Activated CD4-positive, alpha-beta memory T cell treated with anti-CD3 and anti-CD28 coated beads for 36 hours (primary cell): ENCODE measurements at regions not wholly inside any gene's neighbourhood (a gene's known extent, or its start where the extent isn't known, plus 50 kb on each side); places are given as distances from the start of the nearest gene placed in this dataset.

Experiments used
- CTCF ChIA-PET: fragments of 350-600 bp; sonication (Branson Sonifier 250); formaldehyde crosslinking; loops from one replicate; lab custom pipeline; 2021; ENCODE audit warnings: antibody characterized with exemption, inconsistent platforms; lab: Charles Lee
- POLR2A ChIA-PET: fragments of 350-600 bp; sonication (Branson Sonifier 250); formaldehyde crosslinking; loops from one replicate; lab custom pipeline; 2021; ENCODE audit warnings: antibody characterized with exemption; lab: Charles Lee
- DNase-seq: peaks from one replicate; pipeline ENCODE4 v3.0.0-alpha.2; 2020
- H3K27ac Mint-ChIP-seq: one replicate; pipeline ENCODE4 v1.8.0; 2021; ENCODE audit warnings: mixed read lengths
- H3K27me3 Mint-ChIP-seq: one replicate; pipeline ENCODE4 v1.8.0; 2021; ENCODE audit warnings: mixed read lengths
- H3K36me3 Mint-ChIP-seq: one replicate; pipeline ENCODE4 v1.8.0; 2021; ENCODE audit warnings: mixed read lengths
- H3K4me1 Mint-ChIP-seq: one replicate; pipeline ENCODE4 v1.8.0; 2021; ENCODE audit warnings: low read depth, mixed read lengths
- H3K4me3 Mint-ChIP-seq: one replicate; pipeline ENCODE4 v1.8.0; 2021; ENCODE audit warnings: mild to moderate bottlenecking, mixed read lengths
- H3K9me3 Mint-ChIP-seq: one replicate; pipeline ENCODE4 v1.8.0; 2021; ENCODE audit warnings: mixed read lengths
- intact Hi-C: fragments of 100-400 bp; cut with micrococcal nuclease; formaldehyde crosslinking; loops from one replicate; pipeline ENCODE4 v1.15.1; 2023

DNA sequence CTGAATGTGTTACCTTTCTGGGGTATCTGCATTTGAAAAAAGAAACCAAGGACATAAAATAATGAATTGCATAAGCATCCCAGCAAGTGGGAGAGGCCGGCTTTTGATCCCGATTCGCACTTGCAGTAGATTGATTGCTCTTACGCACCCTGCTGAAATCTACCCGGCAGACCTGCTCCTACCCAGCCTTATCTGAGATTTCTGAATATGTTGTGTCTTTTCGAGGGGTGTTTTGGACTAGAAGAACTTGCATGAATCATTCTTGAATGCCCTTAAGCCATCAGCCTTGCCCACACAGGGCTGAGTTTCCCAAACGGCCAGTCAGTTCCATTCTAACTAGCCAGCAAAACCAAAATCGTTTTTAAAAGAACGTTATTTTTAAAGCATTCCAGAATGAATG is 174.4 kb upstream of the BCOR start:
- Mint-ChIP-seq H3K27ac (no peak overlapping the region), H3K4me3 (no peak overlapping the region), H3K4me1 (no peaks in the 10 kb centered on the region), H3K9me3 (peaks cover 9% of the 10 kb centered on the region), H3K27me3 (no peaks in the 10 kb centered on the region), H3K36me3 (no peaks in the 10 kb centered on the region)
- CTCF ChIA-PET, result no interaction called here
- no peak for DNase-seq
- intact Hi-C loops, result no loop called here
- POLR2A ChIA-PET, result no interaction called here

DNA sequence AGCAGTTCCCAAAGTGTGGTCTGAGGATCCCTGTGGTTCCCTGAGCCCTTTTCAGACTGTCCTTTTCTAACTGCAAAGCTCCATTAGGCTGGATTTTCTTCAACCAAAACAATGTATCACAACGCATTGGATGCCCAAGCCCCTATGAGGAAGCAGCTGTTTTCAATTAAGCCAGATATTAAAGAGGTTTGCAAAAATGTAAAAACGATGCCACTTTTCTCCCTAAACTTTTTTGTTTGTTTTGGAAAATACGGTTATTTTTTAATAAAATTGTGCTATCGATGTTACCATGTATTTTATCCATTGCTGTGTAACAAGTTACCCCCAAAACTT is 170.4 kb upstream of the BCOR start:
- no peaks in the 10 kb centered on the region for H3K36me3 Mint-ChIP-seq
- ChIA-PET CTCF (interaction anchor here (1.0 kb wide), 1 partner anchor 29 kb away, joined by 3 read pairs; no protein-coding TSS in a partner anchor), POLR2A (no interaction called here)
- H3K27me3 Mint-ChIP-seq, result no peaks in the 10 kb centered on the region
- H3K4me1 Mint-ChIP-seq, result no peaks in the 10 kb centered on the region
- no peak overlapping the region for H3K27ac Mint-ChIP-seq
- H3K9me3 Mint-ChIP-seq, result no peaks in the 10 kb centered on the region
- no peak for DNase-seq
- no peak overlapping the region for H3K4me3 Mint-ChIP-seq
- intact Hi-C loops, result loop anchor here (5.0 kb wide), 2 partner anchors 96 to 116 kb away; no protein-coding TSS in a partner anchor

DNA sequence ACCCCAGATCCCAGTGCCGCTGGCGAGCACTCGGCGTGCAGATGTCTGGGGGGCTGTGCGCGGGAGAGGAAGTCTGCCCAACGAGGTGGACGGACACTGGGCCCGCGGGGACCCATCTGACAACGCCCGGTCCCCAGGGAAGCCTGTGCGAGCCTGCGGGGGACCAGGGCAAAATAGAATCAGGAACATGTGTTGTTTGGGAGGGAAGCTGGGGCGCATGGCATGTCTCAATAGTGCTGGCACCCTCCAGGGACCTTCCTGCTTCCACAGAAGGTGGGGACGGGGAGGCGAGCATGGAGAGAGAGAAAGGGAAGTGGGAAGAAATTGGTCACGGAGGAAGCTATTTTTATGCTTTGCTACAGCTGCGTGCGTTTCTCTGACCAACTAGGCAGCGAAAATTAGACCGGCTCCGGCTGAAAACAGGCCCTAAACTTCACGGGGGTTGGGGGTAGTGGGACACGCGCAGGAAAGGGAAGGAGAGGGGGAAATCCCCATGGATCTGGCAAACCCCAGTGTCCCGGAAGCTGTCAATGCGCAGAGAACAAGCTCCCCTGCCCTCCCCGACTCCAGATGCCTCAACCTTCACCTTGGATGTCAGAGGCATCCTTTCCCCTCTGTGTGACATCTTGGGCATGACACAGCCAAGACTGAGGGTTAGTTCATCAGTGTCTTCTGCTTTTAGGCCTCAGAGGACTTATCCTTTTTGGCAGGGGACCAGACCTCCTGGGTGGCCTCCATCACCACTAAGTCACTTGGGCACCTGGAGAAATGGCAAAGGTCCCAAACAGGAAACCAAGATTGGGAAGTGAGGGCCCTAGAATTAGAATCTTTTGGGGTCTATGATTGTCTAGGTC is 169.8 kb upstream of the BCOR start:
- Mint-ChIP-seq H3K36me3 (no peaks in the 10 kb centered on the region), H3K4me3 (peak overlapping the region; percentile 70), H3K4me1 (no peaks in the 10 kb centered on the region), H3K27ac (no peak overlapping the region), H3K27me3 (no peaks in the 10 kb centered on the region), H3K9me3 (no peaks in the 10 kb centered on the region)
- intact Hi-C loops, result loop anchor here (1.0 to 5.0 kb wide), 4 partner anchors 95 to 537 kb away; no protein-coding TSS in a partner anchor
- DNase-seq, result no peak
- POLR2A ChIA-PET, result no interaction called here
- CTCF ChIA-PET, result interaction anchor here (1.0 to 1.4 kb wide), 5 partner anchors 29 to 407 kb away, joined by 3 to 4 read pairs (median 3); no protein-coding TSS in a partner anchor

GRCh38 chrX:40266490-40267333 is 169.0 kb upstream of the BCOR start:
- ChIA-PET CTCF (interaction anchor here (1.1 to 1.4 kb wide), 5 partner anchors 138 to 450 kb away, joined by 3 to 4 read pairs (median 3); no protein-coding TSS in a partner anchor), POLR2A (no interaction called here)
- H3K27ac Mint-ChIP-seq, result no peak overlapping the region
- H3K4me3 Mint-ChIP-seq, result peak overlapping the region; percentile 70
- H3K36me3 Mint-ChIP-seq, result no peaks in the 10 kb centered on the region
- intact Hi-C loops, result loop anchor here (1.0 to 5.0 kb wide), 4 partner anchors 94 to 536 kb away; no protein-coding TSS in a partner anchor
- no peaks in the 10 kb centered on the region for H3K27me3 Mint-ChIP-seq
- no peaks in the 10 kb centered on the region for H3K9me3 Mint-ChIP-seq
- peak; percentile 70 for DNase-seq
- no peaks in the 10 kb centered on the region for H3K4me1 Mint-ChIP-seq

DNA sequence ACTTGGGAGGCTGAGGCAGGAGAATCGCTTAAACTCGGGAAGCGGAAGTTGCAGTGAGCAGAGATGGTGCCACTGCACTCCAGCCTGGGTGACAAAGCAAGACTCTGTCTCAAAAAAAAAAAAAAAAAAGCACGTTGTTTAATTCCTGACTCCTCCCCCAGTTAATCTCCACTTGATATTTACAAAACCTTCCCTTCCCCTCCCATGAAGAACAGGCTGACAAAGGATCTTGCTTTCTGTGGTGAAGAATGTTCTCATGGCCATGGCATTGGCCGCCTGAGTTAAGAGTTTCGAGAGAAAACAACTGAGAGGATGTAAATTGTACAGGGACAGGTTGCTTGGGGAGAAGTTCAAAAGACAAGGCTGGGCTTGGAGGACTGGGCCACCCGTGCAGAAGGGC is 168.2 kb upstream of the BCOR start:
- intact Hi-C loops, result loop anchor here (2.0 to 5.0 kb wide), 3 partner anchors 94 to 535 kb away; no protein-coding TSS in a partner anchor
- no peaks in the 10 kb centered on the region for H3K9me3 Mint-ChIP-seq
- H3K4me1 Mint-ChIP-seq, result no peaks in the 10 kb centered on the region
- H3K36me3 Mint-ChIP-seq, result no peaks in the 10 kb centered on the region
- H3K27me3 Mint-ChIP-seq, result no peaks in the 10 kb centered on the region
- POLR2A ChIA-PET, result no interaction called here
- DNase-seq, result no peak
- H3K4me3 Mint-ChIP-seq, result no peak overlapping the region
- CTCF ChIA-PET, result interaction anchor here (1.2 kb wide), 1 partner anchor 449 kb away, joined by 3 read pairs; no protein-coding TSS in a partner anchor
- H3K27ac Mint-ChIP-seq, result no peak overlapping the region

- H3K9me3 Mint-ChIP-seq, result no peaks in the 10 kb centered on the region
- no peaks in the 10 kb centered on the region for H3K27me3 Mint-ChIP-seq
- DNase-seq, result no peak
- ChIA-PET CTCF (no interaction called here), POLR2A (no interaction called here)
- no peak overlapping the region for H3K27ac Mint-ChIP-seq
- no peaks in the 10 kb centered on the region for H3K36me3 Mint-ChIP-seq
- H3K4me3 Mint-ChIP-seq, result no peak overlapping the region
- intact Hi-C loops, result no loop called here
- no peaks in the 10 kb centered on the region for H3K4me1 Mint-ChIP-seq
Observed at GRCh38 chrX:40263014-40263560, 165.3 kb upstream of the BCOR start.

GRCh38 chrX:40262157-40263013 is 164.6 kb upstream of the BCOR start:
- DNase-seq, result no peak
- Mint-ChIP-seq H3K36me3 (no peaks in the 10 kb centered on the region), H3K27me3 (no peaks in the 10 kb centered on the region), H3K4me1 (no peaks in the 10 kb centered on the region), H3K4me3 (no peak overlapping the region), H3K27ac (no peak overlapping the region), H3K9me3 (no peaks in the 10 kb centered on the region)
- intact Hi-C loops, result no loop called here
- ChIA-PET CTCF (no interaction called here), POLR2A (no interaction called here)

DNA sequence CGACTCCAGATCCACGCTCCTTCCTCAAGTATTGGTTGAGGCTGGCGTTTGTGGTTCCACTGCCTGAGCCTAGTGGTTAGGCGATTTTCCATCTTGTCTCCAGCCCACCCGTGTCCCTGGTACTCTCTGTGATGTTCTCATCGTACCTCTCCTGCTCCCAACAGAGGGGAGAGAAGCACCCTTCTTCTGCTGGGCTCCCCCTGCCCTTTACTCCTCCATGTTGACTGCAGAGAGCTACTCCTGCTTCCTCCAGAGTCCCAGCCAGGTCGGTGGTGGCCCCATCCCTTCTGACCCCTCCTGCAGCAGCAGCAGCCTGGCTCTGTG is 164.0 kb upstream of the BCOR start:
- ChIA-PET POLR2A (no interaction called here), CTCF (no interaction called here)
- no peaks in the 10 kb centered on the region for H3K4me1 Mint-ChIP-seq
- no peaks in the 10 kb centered on the region for H3K36me3 Mint-ChIP-seq
- intact Hi-C loops, result no loop called here
- no peak overlapping the region for H3K27ac Mint-ChIP-seq
- no peaks in the 10 kb centered on the region for H3K9me3 Mint-ChIP-seq
- H3K4me3 Mint-ChIP-seq, result no peak overlapping the region
- H3K27me3 Mint-ChIP-seq, result no peaks in the 10 kb centered on the region
- DNase-seq, result no peak

DNA sequence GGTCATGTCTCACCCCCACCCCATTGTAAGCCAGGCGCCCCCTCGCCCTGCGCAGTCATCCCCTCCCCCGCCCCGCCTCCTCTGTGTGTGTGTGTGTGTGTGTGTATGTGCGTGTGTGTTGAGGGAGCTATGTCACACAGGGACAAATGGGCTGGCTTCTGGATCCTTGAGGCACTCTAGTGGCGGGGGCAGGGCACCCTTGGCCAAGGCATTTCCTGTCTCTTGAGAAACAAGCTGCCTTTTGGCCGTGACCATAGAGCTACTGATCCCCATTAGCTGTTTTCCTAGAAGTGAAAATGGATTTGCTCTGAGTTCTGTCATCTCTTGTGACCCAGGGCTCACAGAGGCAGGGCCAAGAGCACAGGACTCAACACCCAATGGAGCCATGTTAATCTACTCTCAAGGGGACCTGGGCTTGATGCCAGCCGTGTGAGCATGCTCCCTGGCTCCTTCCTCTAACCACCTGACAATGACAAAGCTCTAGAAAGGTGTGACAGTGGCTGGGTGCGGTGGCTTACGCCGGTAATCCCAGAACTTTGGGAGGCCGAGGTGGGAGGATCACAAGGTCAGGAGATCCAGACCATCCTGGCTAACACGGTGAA is 162.5 kb upstream of the BCOR start:
- ChIA-PET CTCF (interaction anchor here (0.6 kb wide), 1 partner anchor 512 kb away, joined by 3 read pairs; no protein-coding TSS in a partner anchor), POLR2A (interaction anchor here (0.6 kb wide), 1 partner anchor 24 kb away, joined by 4 read pairs; no protein-coding TSS in a partner anchor)
- no peaks in the 10 kb centered on the region for H3K27me3 Mint-ChIP-seq
- intact Hi-C loops, result no loop called here
- no peak for DNase-seq
- H3K9me3 Mint-ChIP-seq, result no peaks in the 10 kb centered on the region
- no peak overlapping the region for H3K4me3 Mint-ChIP-seq
- H3K4me1 Mint-ChIP-seq, result no peaks in the 10 kb centered on the region
- no peaks in the 10 kb centered on the region for H3K36me3 Mint-ChIP-seq
- H3K27ac Mint-ChIP-seq, result no peak overlapping the region

GRCh38 chrX:40258909-40259308 is 161.2 kb upstream of the BCOR start:
- Mint-ChIP-seq H3K4me1 (no peaks in the 10 kb centered on the region), H3K9me3 (no peaks in the 10 kb centered on the region), H3K27me3 (no peaks in the 10 kb centered on the region), H3K4me3 (no peak overlapping the region), H3K27ac (no peak overlapping the region), H3K36me3 (no peaks in the 10 kb centered on the region)
- POLR2A ChIA-PET, result no interaction called here
- DNase-seq, result no peak
- intact Hi-C loops, result no loop called here
- CTCF ChIA-PET, result no interaction called here

GRCh38 chrX:40253771-40254170 is 156.0 kb upstream of the BCOR start:
- ChIA-PET CTCF (no interaction called here), POLR2A (no interaction called here)
- Mint-ChIP-seq H3K4me1 (no peaks in the 10 kb centered on the region), H3K9me3 (no peaks in the 10 kb centered on the region), H3K27ac (no peak overlapping the region), H3K36me3 (no peaks in the 10 kb centered on the region), H3K27me3 (no peaks in the 10 kb centered on the region), H3K4me3 (no peak overlapping the region)
- intact Hi-C loops, result no loop called here
- no peak for DNase-seq
